ENCODE measurements at regions not wholly inside any gene's neighbourhood (a gene's known extent, or its start where the extent isn't known, plus 50 kb on each side); places are given as distances from the start of the nearest gene placed in this dataset.

DNA sequence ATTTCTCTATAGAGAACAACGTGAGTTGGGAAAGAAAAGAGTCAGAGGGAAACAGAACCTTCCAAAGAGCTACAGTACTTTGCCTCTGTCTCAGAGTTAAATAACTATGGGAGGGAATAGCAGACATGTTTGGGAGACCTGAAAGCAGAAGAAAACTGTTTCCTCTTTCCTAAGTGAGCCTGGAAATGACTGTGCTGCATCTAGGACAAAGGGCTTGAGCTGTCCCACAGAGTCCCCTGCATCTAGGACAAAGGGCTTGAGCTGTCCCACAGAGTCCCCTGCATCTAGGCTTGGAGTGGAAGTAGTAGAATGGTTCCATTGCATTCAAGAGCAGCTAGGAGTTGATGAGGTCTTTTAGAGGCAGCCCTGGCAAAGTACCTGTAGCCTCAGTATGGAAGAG lies 149.7 kb downstream of the DKK1 start:
- no peak overlapping the region for H3K27ac ChIP-seq (ENCODE audit: insufficient read depth in 1 of 2, low read depth in 1 of 2, low read length in 2 of 2, poor library complexity in 1 of 2, severe bottlenecking in 2 of 2)
- no peak for DNase-seq
- POLR2A ChIA-PET: no interaction called here
- no peaks in the 10 kb centered on the region for H3K4me1 ChIP-seq (ENCODE audit: control extremely low read depth in 1 of 4, control insufficient read depth in 4 of 4, insufficient read depth in 4 of 4, low read length in 3 of 4)
- H3K4me3 ChIP-seq (ENCODE audit: control insufficient read depth in 1 of 7, extremely low read depth in 1 of 7, insufficient read depth in 4 of 7, low read depth in 2 of 7, low read length in 6 of 7): no peak overlapping the region
- H3K27me3 ChIP-seq (replicated peaks in 2 of 5; ENCODE audit: control insufficient read depth in 4 of 5, insufficient read depth in 5 of 5, low read length in 4 of 5): no peaks in the 10 kb centered on the region
- no peaks in the 10 kb centered on the region for H3K36me3 ChIP-seq (ENCODE audit: control insufficient read depth in 4 of 4, insufficient read depth in 4 of 4, low read length in 3 of 4)
- H3K9me3 ChIP-seq (ENCODE audit: control extremely low read depth in 1 of 5, control insufficient read depth in 4 of 5, insufficient read depth in 2 of 5, low read depth in 1 of 5, low read length in 4 of 5): no peaks in the 10 kb centered on the region
- no CpG with 5 or more reads among the region's 1 CpG for WGBS (ENCODE audit: insufficient coverage)
- CTCF ChIA-PET: interaction anchor here (0.7 to 2.6 kb wide), 4 partner anchors 8 to 156 kb away, joined by 3 to 9 read pairs (median 4); no protein-coding TSS in a partner anchor

GRCh38 chr10:52464368-52465124 lies 150.5 kb downstream of the DKK1 start:
- Histone ChIP-seq H3K4me1 (ENCODE audit: control extremely low read depth in 1 of 4, control insufficient read depth in 4 of 4, insufficient read depth in 4 of 4, low read length in 3 of 4) (no peaks in the 10 kb centered on the region), H3K27ac (ENCODE audit: insufficient read depth in 1 of 2, low read depth in 1 of 2, low read length in 2 of 2, poor library complexity in 1 of 2, severe bottlenecking in 2 of 2) (no peak overlapping the region), H3K4me3 (ENCODE audit: control insufficient read depth in 1 of 7, extremely low read depth in 1 of 7, insufficient read depth in 4 of 7, low read depth in 2 of 7, low read length in 6 of 7) (no peak overlapping the region), H3K9me3 (ENCODE audit: control extremely low read depth in 1 of 5, control insufficient read depth in 4 of 5, insufficient read depth in 2 of 5, low read depth in 1 of 5, low read length in 4 of 5) (no peaks in the 10 kb centered on the region), H3K36me3 (ENCODE audit: control insufficient read depth in 4 of 4, insufficient read depth in 4 of 4, low read length in 3 of 4) (no peaks in the 10 kb centered on the region), H3K27me3 (replicated peaks in 2 of 5; ENCODE audit: control insufficient read depth in 4 of 5, insufficient read depth in 5 of 5, low read length in 4 of 5) (no peaks in the 10 kb centered on the region)
- DNase-seq: no peak
- ChIA-PET POLR2A (interaction anchor here (0.6 kb wide), 2 partner anchors 132 to 1530 kb away, joined by 4 read pairs; no protein-coding TSS in a partner anchor), CTCF (interaction anchor here (0.7 to 2.6 kb wide), 3 partner anchors 8 to 157 kb away, joined by 3 to 9 read pairs (median 3); no protein-coding TSS in a partner anchor)
- 100% methylated on average over 2 of the region's 9 CpGs for WGBS (ENCODE audit: insufficient coverage)

- ChIA-PET POLR2A (interaction anchor here (0.6 to 0.7 kb wide), 3 partner anchors 12 to 1531 kb away, joined by 4 read pairs; no protein-coding TSS in a partner anchor), CTCF (interaction anchor here (1.5 to 2.6 kb wide), 2 partner anchors 9 to 157 kb away, joined by 3 to 9 read pairs; no protein-coding TSS in a partner anchor)
- no peak for DNase-seq
Observed at GRCh38 chr10:52465202-52465601, 151.1 kb downstream of the DKK1 start.

DNA sequence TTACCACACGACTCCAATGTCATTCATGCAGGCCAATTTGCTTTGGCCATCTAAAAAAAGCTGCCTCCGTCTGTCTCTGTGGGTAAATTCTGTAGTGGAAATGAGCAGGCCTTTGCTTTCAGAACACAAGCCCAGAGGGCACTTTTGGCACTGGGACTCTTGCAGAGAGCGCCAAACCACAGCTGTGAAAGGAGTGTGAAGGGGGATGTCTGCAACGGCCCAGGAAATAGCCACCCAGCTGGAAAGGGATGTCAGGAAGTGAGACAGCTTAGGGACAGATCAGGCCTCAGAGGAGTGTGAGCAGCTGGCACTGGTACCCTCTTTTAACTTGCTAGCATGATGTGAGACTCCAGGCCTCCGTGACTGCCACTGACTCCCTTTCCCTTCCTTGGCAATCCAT lies 152.4 kb downstream of the DKK1 start:
- H3K4me1 ChIP-seq (ENCODE audit: control extremely low read depth in 1 of 4, control insufficient read depth in 4 of 4, insufficient read depth in 4 of 4, low read length in 3 of 4): no peaks in the 10 kb centered on the region
- no peaks in the 10 kb centered on the region for H3K36me3 ChIP-seq (ENCODE audit: control insufficient read depth in 4 of 4, insufficient read depth in 4 of 4, low read length in 3 of 4)
- no peak overlapping the region for H3K4me3 ChIP-seq (ENCODE audit: control insufficient read depth in 1 of 7, extremely low read depth in 1 of 7, insufficient read depth in 4 of 7, low read depth in 2 of 7, low read length in 6 of 7)
- no peaks in the 10 kb centered on the region for H3K9me3 ChIP-seq (ENCODE audit: control extremely low read depth in 1 of 5, control insufficient read depth in 4 of 5, insufficient read depth in 2 of 5, low read depth in 1 of 5, low read length in 4 of 5)
- H3K27ac ChIP-seq (ENCODE audit: insufficient read depth in 1 of 2, low read depth in 1 of 2, low read length in 2 of 2, poor library complexity in 1 of 2, severe bottlenecking in 2 of 2): no peak overlapping the region
- ChIA-PET CTCF (no interaction called here), POLR2A (no interaction called here)
- H3K27me3 ChIP-seq (replicated peaks in 2 of 5; ENCODE audit: control insufficient read depth in 4 of 5, insufficient read depth in 5 of 5, low read length in 4 of 5): no peaks in the 10 kb centered on the region
- peak in 2 of 3 donors; percentile 11 to 14 for DNase-seq
- WGBS (ENCODE audit: insufficient coverage): 77% methylated on average over 5 of the region's 5 CpGs

More at GRCh38 chr10:52465202-52465601, 151.1 kb downstream of the DKK1 start:
- H3K4me3 ChIP-seq (ENCODE audit: control insufficient read depth in 1 of 7, extremely low read depth in 1 of 7, insufficient read depth in 4 of 7, low read depth in 2 of 7, low read length in 6 of 7): no peak overlapping the region
- no peak overlapping the region for H3K27ac ChIP-seq (ENCODE audit: insufficient read depth in 1 of 2, low read depth in 1 of 2, low read length in 2 of 2, poor library complexity in 1 of 2, severe bottlenecking in 2 of 2)
- no peaks in the 10 kb centered on the region for H3K36me3 ChIP-seq (ENCODE audit: control insufficient read depth in 4 of 4, insufficient read depth in 4 of 4, low read length in 3 of 4)
- no peaks in the 10 kb centered on the region for H3K9me3 ChIP-seq (ENCODE audit: control extremely low read depth in 1 of 5, control insufficient read depth in 4 of 5, insufficient read depth in 2 of 5, low read depth in 1 of 5, low read length in 4 of 5)
- no peaks in the 10 kb centered on the region for H3K4me1 ChIP-seq (ENCODE audit: control extremely low read depth in 1 of 4, control insufficient read depth in 4 of 4, insufficient read depth in 4 of 4, low read length in 3 of 4)
- no peaks in the 10 kb centered on the region for H3K27me3 ChIP-seq (replicated peaks in 2 of 5; ENCODE audit: control insufficient read depth in 4 of 5, insufficient read depth in 5 of 5, low read length in 4 of 5)
- WGBS (ENCODE audit: insufficient coverage): 90% methylated on average over 1 of the region's 3 CpGs

GRCh38 chr10:52469970-52470705 lies 156.1 kb downstream of the DKK1 start:
- Histone ChIP-seq H3K27me3 (replicated peaks in 2 of 5; ENCODE audit: control insufficient read depth in 4 of 5, insufficient read depth in 5 of 5, low read length in 4 of 5) (no peaks in the 10 kb centered on the region), H3K36me3 (ENCODE audit: control insufficient read depth in 4 of 4, insufficient read depth in 4 of 4, low read length in 3 of 4) (no peaks in the 10 kb centered on the region), H3K27ac (ENCODE audit: insufficient read depth in 1 of 2, low read depth in 1 of 2, low read length in 2 of 2, poor library complexity in 1 of 2, severe bottlenecking in 2 of 2) (no peak overlapping the region), H3K9me3 (ENCODE audit: control extremely low read depth in 1 of 5, control insufficient read depth in 4 of 5, insufficient read depth in 2 of 5, low read depth in 1 of 5, low read length in 4 of 5) (no peaks in the 10 kb centered on the region), H3K4me1 (ENCODE audit: control extremely low read depth in 1 of 4, control insufficient read depth in 4 of 4, insufficient read depth in 4 of 4, low read length in 3 of 4) (no peaks in the 10 kb centered on the region), H3K4me3 (ENCODE audit: control insufficient read depth in 1 of 7, extremely low read depth in 1 of 7, insufficient read depth in 4 of 7, low read depth in 2 of 7, low read length in 6 of 7) (no peak overlapping the region)
- no CpG with 5 or more reads among the region's 1 CpG for WGBS (ENCODE audit: insufficient coverage)
- CTCF ChIA-PET: no interaction called here
- DNase-seq: no peak
- POLR2A ChIA-PET: no interaction called here

DNA sequence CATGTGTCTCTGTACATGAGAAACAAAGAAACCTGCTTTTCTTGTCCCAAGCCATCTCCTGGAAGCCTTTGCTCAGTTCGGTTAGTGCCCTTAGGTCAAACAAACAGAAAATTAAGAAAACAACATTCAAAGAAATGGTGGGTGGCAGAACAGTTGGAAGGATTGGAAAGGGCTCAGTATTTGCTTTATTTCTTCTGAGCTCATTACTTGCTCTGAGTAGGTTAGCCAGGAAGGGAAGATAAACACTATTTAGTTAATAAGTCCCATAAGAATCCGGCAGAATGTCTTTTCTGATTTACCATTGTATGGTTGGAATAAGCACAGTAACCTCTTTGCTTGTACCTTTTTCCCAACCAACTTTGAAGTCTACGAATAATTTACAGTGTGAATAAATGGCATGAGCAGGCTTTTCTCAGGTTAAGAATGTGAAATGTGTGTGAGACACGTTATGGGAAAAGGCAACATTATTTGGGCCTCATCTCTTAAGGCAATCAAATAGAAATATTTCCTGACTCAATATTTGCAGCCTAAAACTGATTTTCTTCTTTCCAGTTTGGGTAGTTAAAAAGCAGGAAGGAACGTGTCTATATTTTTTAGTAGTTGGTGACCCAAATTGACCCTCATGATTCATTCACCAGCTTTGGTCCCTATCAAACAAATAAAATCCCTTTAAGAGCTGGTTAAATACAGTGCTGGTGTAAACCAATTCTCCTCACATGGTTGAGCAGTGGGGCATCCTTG lies 158.5 kb downstream of the DKK1 start:
- H3K27me3 ChIP-seq (replicated peaks in 2 of 5; ENCODE audit: control insufficient read depth in 4 of 5, insufficient read depth in 5 of 5, low read length in 4 of 5): no peaks in the 10 kb centered on the region
- POLR2A ChIA-PET: no interaction called here
- no peak for DNase-seq
- CTCF ChIA-PET: interaction anchor here (1.1 kb wide), 1 partner anchor 9 kb away, joined by 3 read pairs; no protein-coding TSS in a partner anchor
- no peaks in the 10 kb centered on the region for H3K4me1 ChIP-seq (ENCODE audit: control extremely low read depth in 1 of 4, control insufficient read depth in 4 of 4, insufficient read depth in 4 of 4, low read length in 3 of 4)
- no peak overlapping the region for H3K27ac ChIP-seq (ENCODE audit: insufficient read depth in 1 of 2, low read depth in 1 of 2, low read length in 2 of 2, poor library complexity in 1 of 2, severe bottlenecking in 2 of 2)
- no CpG with 5 or more reads among the region's 5 CpGs for WGBS (ENCODE audit: insufficient coverage)
- no peak overlapping the region for H3K4me3 ChIP-seq (ENCODE audit: control insufficient read depth in 1 of 7, extremely low read depth in 1 of 7, insufficient read depth in 4 of 7, low read depth in 2 of 7, low read length in 6 of 7)
- H3K9me3 ChIP-seq (ENCODE audit: control extremely low read depth in 1 of 5, control insufficient read depth in 4 of 5, insufficient read depth in 2 of 5, low read depth in 1 of 5, low read length in 4 of 5): no peaks in the 10 kb centered on the region
- H3K36me3 ChIP-seq (ENCODE audit: control insufficient read depth in 4 of 4, insufficient read depth in 4 of 4, low read length in 3 of 4): no peaks in the 10 kb centered on the region
